ENCODE measurements at regions not wholly inside any gene's neighbourhood (a gene's known extent, or its start where the extent isn't known, plus 50 kb on each side); places are given as distances from the start of the nearest gene placed in this dataset.

GRCh38 chr1:68358439-68358838, 91.3 kb downstream of the RPE65 start:
- no peak for TF ChIP-seq CTCF (optimal IDR thresholded peaks at IDR 0.05 in 1 of 3, IDR thresholded peaks at IDR 0.05 in 1 of 3, conservative IDR thresholded peaks at IDR 0.05 in 1 of 3; ENCODE audit: extremely low read depth in 1 of 3, insufficient read depth in 2 of 3, low read length in 3 of 3)
- no peak for TF ChIP-seq EZH2 (IDR thresholded peaks at IDR 0.05; ENCODE audit: low read length)
